ENCODE measurements at regions not wholly inside any gene's neighbourhood (a gene's known extent, or its start where the extent isn't known, plus 50 kb on each side); places are given as distances from the start of the nearest gene placed in this dataset.
"Not testable (repeated sequence)": the region's sequence is repeated elsewhere in the genome, so short reads cannot be mapped to it uniquely, and the experiment has no call there.

- no peak for DNase-seq (ENCODE audit: low spot score)
Measured at GRCh38 chr2:129011466-129012061, 692.9 kb upstream of the HS6ST1 start.

- DNase-seq (ENCODE audit: low spot score) = no peak
Measured at GRCh38 chr2:129014432-129014831, 695.8 kb upstream of the HS6ST1 start.

- no peak for DNase-seq (ENCODE audit: low spot score)
Measured at GRCh38 chr2:129015397-129016285, 697.0 kb upstream of the HS6ST1 start.

- DNase-seq (ENCODE audit: low spot score) = no peak
Measured at GRCh38 chr2:129016972-129017371, 698.3 kb upstream of the HS6ST1 start.

- no peak for DNase-seq (ENCODE audit: low spot score)
Measured at GRCh38 chr2:129024796-129025195, 706.1 kb upstream of the HS6ST1 start.

GRCh38 chr2:129035992-129036391 is 717.3 kb upstream of the HS6ST1 start:
- no peak for DNase-seq (ENCODE audit: low spot score)

- DNase-seq (ENCODE audit: low spot score) = not testable (repeated sequence)
Measured at GRCh38 chr2:129043677-129044076, 725.0 kb upstream of the HS6ST1 start.

GRCh38 chr2:129046475-129046874 is 727.8 kb upstream of the HS6ST1 start:
- DNase-seq (ENCODE audit: low spot score) = not testable (repeated sequence)

GRCh38 chr2:129050101-129050500 is 731.4 kb upstream of the HS6ST1 start:
- DNase-seq (ENCODE audit: low spot score) = no peak

- DNase-seq (ENCODE audit: low spot score) = no peak
Measured at GRCh38 chr2:129055242-129055641, 736.6 kb upstream of the HS6ST1 start.

- no peak for DNase-seq (ENCODE audit: low spot score)
Measured at GRCh38 chr2:129055824-129056223, 737.2 kb upstream of the HS6ST1 start.

GRCh38 chr2:129056309-129056958 is 737.8 kb upstream of the HS6ST1 start:
- DNase-seq (ENCODE audit: low spot score) = no peak

GRCh38 chr2:129056959-129057317 is 738.3 kb upstream of the HS6ST1 start:
- no peak for DNase-seq (ENCODE audit: low spot score)

- DNase-seq (ENCODE audit: low spot score) = no peak
Measured at GRCh38 chr2:129058981-129059380, 740.3 kb upstream of the HS6ST1 start.

GRCh38 chr2:129059476-129059875 is 740.8 kb upstream of the HS6ST1 start:
- no peak for DNase-seq (ENCODE audit: low spot score)

- DNase-seq (ENCODE audit: low spot score) = peak; percentile 19
Measured at GRCh38 chr2:129061069-129061768, 742.6 kb upstream of the HS6ST1 start.

GRCh38 chr2:129061769-129062121 is 743.1 kb upstream of the HS6ST1 start:
- DNase-seq (ENCODE audit: low spot score) = no peak

GRCh38 chr2:129062146-129062912 is 743.7 kb upstream of the HS6ST1 start:
- no peak for DNase-seq (ENCODE audit: low spot score)

GRCh38 chr2:129067070-129067469 is 748.4 kb upstream of the HS6ST1 start:
- no peak for DNase-seq (ENCODE audit: low spot score)

- DNase-seq (ENCODE audit: low spot score) = no peak
Measured at GRCh38 chr2:129067953-129068352, 749.3 kb upstream of the HS6ST1 start.

GRCh38 chr2:129068543-129068942 is 749.9 kb upstream of the HS6ST1 start:
- DNase-seq (ENCODE audit: low spot score) = no peak
